NCI-H2196 (cell line): ENCODE measurements at regions not wholly inside any gene's neighbourhood (a gene's known extent, or its start where the extent isn't known, plus 50 kb on each side); places are given as distances from the start of the nearest gene placed in this dataset.
"Not testable (repeated sequence)": the region's sequence is repeated elsewhere in the genome, so short reads cannot be mapped to it uniquely, and the experiment has no call there.

ENCODE experiments used
- DNase-seq: peaks from one replicate; lab custom pipeline; 2025; ENCODE audit not compliant: unreplicated experiment; lab: John Stamatoyannopoulos, UW

- DNase-seq = no peak
Observed at GRCh38 chrX:46235778-46236177, 309.4 kb downstream of the ZNF674 start.

DNA sequence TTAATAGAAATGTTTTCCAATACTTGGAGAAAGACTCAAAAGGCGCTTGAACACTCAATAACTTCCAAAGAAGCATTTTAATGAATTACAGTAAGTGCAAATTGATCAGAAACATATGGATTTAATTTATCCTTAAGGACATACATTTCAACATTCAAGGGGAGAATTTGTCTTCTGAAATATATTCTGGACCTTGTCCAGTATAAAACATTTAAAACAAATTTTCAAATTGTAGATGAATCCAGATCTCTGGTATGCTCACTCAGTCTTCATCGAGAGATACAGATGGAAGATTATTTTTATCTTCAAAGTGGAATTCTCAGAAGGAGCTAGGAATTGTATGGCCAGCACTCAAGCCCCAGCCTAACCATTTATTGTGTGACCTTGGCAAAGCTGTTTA, 310.4 kb downstream of the ZNF674 start:
- no peak for DNase-seq

- DNase-seq = no peak
Observed at GRCh38 chrX:46228389-46228788, 316.8 kb downstream of the ZNF674 start.

DNA sequence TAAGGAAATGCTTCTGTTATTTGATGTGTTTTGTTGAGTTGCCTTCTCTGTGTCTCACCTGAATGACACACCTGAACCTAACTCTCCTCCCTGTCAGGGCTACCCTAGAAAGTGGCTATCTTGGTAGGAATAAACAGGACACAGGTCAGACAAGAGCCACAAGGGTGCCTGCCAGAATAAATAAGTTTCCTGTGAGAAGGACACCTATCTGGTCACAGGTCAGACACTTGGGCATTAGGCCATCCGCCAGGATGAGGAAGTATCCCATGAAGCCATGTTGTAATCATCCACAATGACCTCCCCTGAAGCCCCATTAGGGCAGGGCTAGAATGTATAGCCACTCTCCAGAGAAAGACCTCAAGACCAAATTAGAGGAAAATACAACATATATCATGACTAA, 318.8 kb downstream of the ZNF674 start:
- DNase-seq = no peak

- DNase-seq = not testable (repeated sequence)
Observed at GRCh38 chrX:46223499-46223898, 321.7 kb downstream of the ZNF674 start.

DNA sequence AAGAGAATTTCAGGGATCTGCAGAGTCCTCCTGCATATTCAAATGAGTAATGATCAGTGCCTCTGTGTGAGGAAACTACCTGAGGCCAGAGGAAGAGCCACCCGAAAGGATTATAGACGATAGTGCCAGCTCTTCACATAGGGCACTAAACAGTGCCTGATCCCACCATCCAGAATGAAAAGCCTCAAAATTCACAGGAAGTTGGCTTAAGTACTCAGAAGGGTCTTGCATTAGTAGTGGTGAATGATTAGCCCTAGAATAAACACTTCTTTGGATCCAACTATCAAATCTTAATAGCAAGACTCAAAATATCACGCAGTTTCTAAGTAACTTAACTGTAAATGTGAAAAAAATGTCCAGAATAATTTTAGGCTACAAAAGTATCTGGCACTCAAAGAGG, 324.4 kb downstream of the ZNF674 start:
- no peak for DNase-seq

- no peak for DNase-seq
Observed at GRCh38 chrX:46218373-46218772, 326.8 kb downstream of the ZNF674 start.

GRCh38 chrX:46216406-46216805, 328.8 kb downstream of the ZNF674 start:
- DNase-seq = no peak

DNA sequence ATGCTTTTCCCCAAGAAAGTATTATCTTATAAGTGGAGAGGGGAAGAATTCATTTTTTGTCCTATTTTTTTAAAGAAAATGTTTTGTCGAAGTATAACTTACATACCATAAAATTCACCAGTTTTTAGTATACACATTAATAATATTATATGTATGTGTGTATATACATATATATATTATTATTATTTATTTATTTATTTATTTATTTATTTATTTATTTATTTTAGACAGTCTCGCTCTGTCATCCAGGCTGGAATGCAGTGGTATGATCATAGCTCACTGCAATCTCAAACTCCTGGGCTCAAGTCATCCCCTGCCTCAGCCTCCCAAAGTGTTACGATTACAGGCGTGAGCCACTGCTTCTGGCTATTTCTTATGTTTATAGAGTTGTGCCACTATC, 334.1 kb downstream of the ZNF674 start:
- DNase-seq = no peak

- no peak for DNase-seq
Observed at GRCh38 chrX:46209768-46210167, 335.5 kb downstream of the ZNF674 start.

DNA sequence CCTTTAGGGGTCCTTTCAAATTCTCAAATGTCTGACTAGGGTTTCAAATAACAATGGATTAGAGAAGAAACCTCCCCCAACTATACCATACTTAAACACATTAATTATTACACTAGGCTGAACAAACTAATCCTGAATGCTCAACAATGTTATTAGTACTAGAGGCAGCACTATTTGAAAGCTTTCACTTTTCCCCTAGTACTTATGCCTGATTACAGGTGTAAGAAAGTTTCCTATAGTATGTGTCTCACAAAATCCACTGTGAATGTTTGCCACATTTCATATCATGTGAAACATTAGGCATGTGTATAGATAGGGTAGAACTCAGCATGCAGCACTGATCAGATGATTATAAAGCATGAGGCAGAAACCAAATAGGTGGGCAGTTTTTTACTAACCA, 336.2 kb downstream of the ZNF674 start:
- no peak for DNase-seq

GRCh38 chrX:46208225-46208854, 336.9 kb downstream of the ZNF674 start:
- DNase-seq = no peak

- no peak for DNase-seq
Observed at GRCh38 chrX:46204721-46205422, 340.3 kb downstream of the ZNF674 start.

GRCh38 chrX:46202733-46203514, 342.3 kb downstream of the ZNF674 start:
- DNase-seq = no peak

- no peak for DNase-seq
Observed at GRCh38 chrX:46200413-46200812, 344.8 kb downstream of the ZNF674 start.

- DNase-seq = no peak
Observed at GRCh38 chrX:46198858-46199257, 346.4 kb downstream of the ZNF674 start.

- not testable (repeated sequence) for DNase-seq
Observed at GRCh38 chrX:46186811-46187106, 358.5 kb downstream of the ZNF674 start.

GRCh38 chrX:46185923-46186810, 359.1 kb downstream of the ZNF674 start:
- no peak for DNase-seq

GRCh38 chrX:46184749-46185148, 360.5 kb downstream of the ZNF674 start:
- no peak for DNase-seq

GRCh38 chrX:46180258-46180687, 364.9 kb downstream of the ZNF674 start:
- DNase-seq = no peak

GRCh38 chrX:46179748-46180147, 365.5 kb downstream of the ZNF674 start:
- DNase-seq = no peak
